HCT116 (cell line): ENCODE measurements at regions not wholly inside any gene's neighbourhood (a gene's known extent, or its start where the extent isn't known, plus 50 kb on each side); places are given as distances from the start of the nearest gene placed in this dataset.

Source experiments
- CBX3 ChIP-seq: IDR thresholded peaks from 2 replicates; pipeline ENCODE4 v1.6.1; 2012; ENCODE audit warnings: low read depth
- CEBPB ChIP-seq: IDR thresholded peaks from 2 replicates; pipeline ENCODE4 v1.6.1; 2012; ENCODE audit warnings: low read depth
- EZH2 ChIP-seq: fragments of 200-600 bp; sonication (generic); IDR thresholded peaks from 2 replicates; pipeline ENCODE4 v1.6.1; 2017; ENCODE audit warnings: antibody characterized with exemption, mixed run types
- EZH2phosphoT487 ChIP-seq: fragments of 200-600 bp; IDR thresholded peaks from 2 replicates; pipeline ENCODE4 v1.6.1; 2018; ENCODE audit warnings: antibody characterized with exemption, borderline replicate concordance
- POLR2A ChIP-seq: IDR thresholded peaks from 2 replicates; pipeline ENCODE4 v1.7.0; 2011; ENCODE audit warnings: borderline replicate concordance; ENCODE audit not compliant: insufficient read depth, insufficient read length; ENCODE audit errors: extremely low read depth
- POLR2AphosphoS5 ChIP-seq: IDR thresholded peaks from 2 replicates; pipeline ENCODE4 v1.6.1; 2011; ENCODE audit warnings: mild to moderate bottlenecking, low read depth, low read length, moderate library complexity
- SIN3A ChIP-seq: IDR thresholded peaks from 2 replicates; pipeline ENCODE4 v1.6.1; 2012; ENCODE audit warnings: low read depth
- YY1 ChIP-seq: IDR thresholded peaks from 2 replicates; pipeline ENCODE4 v1.6.1; 2011; ENCODE audit warnings: low read length, low read depth, moderate library complexity, mild to moderate bottlenecking; ENCODE audit not compliant: insufficient replicate concordance; ENCODE audit errors: extremely low read depth
- TF ChIP-seq, protein P1 (sequence below): IDR thresholded peaks from 2 replicates; pipeline ENCODE4 v1.6.1; 2012
- TF ChIP-seq, protein P2 (sequence below), 3 experiments: fragments of 200-600 bp in 1 of 3; sonication (generic) in 1 of 3; IDR thresholded peaks in 2 of 3; conservative IDR thresholded peaks in 1 of 3; 2 replicates each; pipeline ENCODE4 v1.5.1; 2012 to 2017; ENCODE audit warnings: low read depth in 2 of 3, low read length in 2 of 3, antibody characterized with exemption in 1 of 3, borderline replicate concordance in 1 of 3, control low read depth in 1 of 3, mild to moderate bottlenecking in 1 of 3, mixed read lengths in 1 of 3, mixed run types in 1 of 3, moderate library complexity in 1 of 3; ENCODE audit not compliant: insufficient read depth in 1 of 3

DNA sequence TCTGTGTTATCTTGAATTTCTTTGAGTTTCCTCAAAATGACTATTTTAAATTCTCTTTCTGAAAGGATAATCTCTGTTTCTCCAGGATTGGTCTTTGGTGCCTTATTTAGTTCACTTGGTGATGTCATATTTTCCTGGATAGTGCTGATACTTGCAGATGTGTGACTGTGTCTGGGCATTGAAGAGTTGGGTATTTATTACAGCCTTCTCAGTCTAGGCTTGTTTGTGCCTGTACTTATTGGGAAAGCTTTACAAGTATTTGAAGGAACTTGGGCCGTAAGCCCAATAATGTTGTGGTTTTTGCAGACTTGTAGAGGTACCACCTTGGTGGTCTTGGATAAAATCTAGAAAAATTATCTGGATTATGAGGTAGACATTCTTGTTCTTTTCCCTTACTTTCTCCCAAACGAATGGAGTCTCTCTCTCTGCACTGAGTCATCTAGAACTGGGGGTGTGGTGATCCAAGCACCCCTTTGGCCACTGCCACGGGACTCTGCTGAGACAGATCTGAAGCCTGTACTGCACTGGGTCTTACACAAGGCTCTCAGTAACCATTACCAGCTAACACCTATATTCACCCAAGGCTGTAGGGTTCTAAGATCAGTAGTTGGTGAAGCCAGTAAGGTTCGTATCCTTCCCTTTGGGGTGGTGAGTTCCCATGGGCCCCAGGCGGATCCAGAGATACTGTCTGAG lies 703.7 kb upstream of the MGAT4C start:
- TF ChIP-seq, protein P1, sequence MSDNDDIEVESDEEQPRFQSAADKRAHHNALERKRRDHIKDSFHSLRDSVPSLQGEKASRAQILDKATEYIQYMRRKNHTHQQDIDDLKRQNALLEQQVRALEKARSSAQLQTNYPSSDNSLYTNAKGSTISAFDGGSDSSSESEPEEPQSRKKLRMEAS, result no peak
- TF ChIP-seq, protein P2, sequence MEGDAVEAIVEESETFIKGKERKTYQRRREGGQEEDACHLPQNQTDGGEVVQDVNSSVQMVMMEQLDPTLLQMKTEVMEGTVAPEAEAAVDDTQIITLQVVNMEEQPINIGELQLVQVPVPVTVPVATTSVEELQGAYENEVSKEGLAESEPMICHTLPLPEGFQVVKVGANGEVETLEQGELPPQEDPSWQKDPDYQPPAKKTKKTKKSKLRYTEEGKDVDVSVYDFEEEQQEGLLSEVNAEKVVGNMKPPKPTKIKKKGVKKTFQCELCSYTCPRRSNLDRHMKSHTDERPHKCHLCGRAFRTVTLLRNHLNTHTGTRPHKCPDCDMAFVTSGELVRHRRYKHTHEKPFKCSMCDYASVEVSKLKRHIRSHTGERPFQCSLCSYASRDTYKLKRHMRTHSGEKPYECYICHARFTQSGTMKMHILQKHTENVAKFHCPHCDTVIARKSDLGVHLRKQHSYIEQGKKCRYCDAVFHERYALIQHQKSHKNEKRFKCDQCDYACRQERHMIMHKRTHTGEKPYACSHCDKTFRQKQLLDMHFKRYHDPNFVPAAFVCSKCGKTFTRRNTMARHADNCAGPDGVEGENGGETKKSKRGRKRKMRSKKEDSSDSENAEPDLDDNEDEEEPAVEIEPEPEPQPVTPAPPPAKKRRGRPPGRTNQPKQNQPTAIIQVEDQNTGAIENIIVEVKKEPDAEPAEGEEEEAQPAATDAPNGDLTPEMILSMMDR (IDR thresholded peaks at IDR 0.05 in 2 of 3, conservative IDR thresholded peaks at IDR 0.05 in 1 of 3; ENCODE audit: borderline replicate concordance in 1 of 3, insufficient read depth in 1 of 3, low read depth in 2 of 3, low read length in 2 of 3), result no peak
- TF ChIP-seq EZH2, result no peak
- TF ChIP-seq CEBPB, result no peak
- TF ChIP-seq POLR2A, result no peak
- TF ChIP-seq SIN3A, result no peak
- no peak for TF ChIP-seq EZH2phosphoT487
- TF ChIP-seq POLR2AphosphoS5, result no peak
- no peak for TF ChIP-seq YY1
- TF ChIP-seq CBX3, result no peak
